Parathyroid adenoma (tissue), 2 donors: ENCODE measurements at regions not wholly inside any gene's neighbourhood (a gene's known extent, or its start where the extent isn't known, plus 50 kb on each side); places are given as distances from the start of the nearest gene placed in this dataset.
A peak's percentile ranks its signal among the peaks of the same experiment; 100 is the strongest.

ENCODE experiments used
- H2AFZ ChIP-seq: fragments of 300-600 bp; sonication (generic); one replicate; pipeline ENCODE4 v1.7.0; 2017; ENCODE audit warnings: antibody characterized with exemption, mild to moderate bottlenecking
- H3K27ac ChIP-seq: fragments of 300-600 bp; sonication (generic); one replicate; pipeline ENCODE4 v1.7.0; 2017
- H3K27me3 ChIP-seq: fragments of 300-600 bp; sonication (generic); one replicate; pipeline ENCODE4 v1.7.0; 2017; ENCODE audit warnings: low read length; ENCODE audit not compliant: control insufficient read depth, insufficient read depth
- H3K36me3 ChIP-seq: fragments of 300-600 bp; sonication (generic); one replicate; pipeline ENCODE4 v1.7.0; 2017; ENCODE audit warnings: low read length; ENCODE audit not compliant: control insufficient read depth, insufficient read depth
- H3K4me1 ChIP-seq: fragments of 300-600 bp; sonication (generic); one replicate; pipeline ENCODE4 v1.7.0; 2017; ENCODE audit warnings: control low read depth
- H3K4me2 ChIP-seq: fragments of 300-600 bp; sonication (generic); one replicate; pipeline ENCODE4 v1.7.0; 2017; ENCODE audit warnings: low read length
- H3K4me3 ChIP-seq: fragments of 300-600 bp; sonication (generic); one replicate; pipeline ENCODE4 v1.7.0; 2017; ENCODE audit warnings: low read depth, low read length
- H3K79me2 ChIP-seq: fragments of 300-600 bp; sonication (generic); one replicate; pipeline ENCODE4 v1.7.0; 2017; ENCODE audit warnings: control low read depth
- H3K9ac ChIP-seq: fragments of 300-600 bp; sonication (generic); one replicate; pipeline ENCODE4 v1.7.0; 2017; ENCODE audit warnings: mild to moderate bottlenecking
- H3K9me3 ChIP-seq: fragments of 300-600 bp; sonication (generic); one replicate; pipeline ENCODE4 v1.7.0; 2017; ENCODE audit warnings: low read length; ENCODE audit not compliant: control insufficient read depth
- TF ChIP-seq, protein P1 (sequence below): fragments of 300-600 bp; sonication (generic); IDR thresholded peaks from one replicate; pipeline ENCODE4 v1.7.0; 2017; ENCODE audit warnings: antibody characterized with exemption, mild to moderate bottlenecking
- donor health status: primary hyperparathyroidism.

DNA sequence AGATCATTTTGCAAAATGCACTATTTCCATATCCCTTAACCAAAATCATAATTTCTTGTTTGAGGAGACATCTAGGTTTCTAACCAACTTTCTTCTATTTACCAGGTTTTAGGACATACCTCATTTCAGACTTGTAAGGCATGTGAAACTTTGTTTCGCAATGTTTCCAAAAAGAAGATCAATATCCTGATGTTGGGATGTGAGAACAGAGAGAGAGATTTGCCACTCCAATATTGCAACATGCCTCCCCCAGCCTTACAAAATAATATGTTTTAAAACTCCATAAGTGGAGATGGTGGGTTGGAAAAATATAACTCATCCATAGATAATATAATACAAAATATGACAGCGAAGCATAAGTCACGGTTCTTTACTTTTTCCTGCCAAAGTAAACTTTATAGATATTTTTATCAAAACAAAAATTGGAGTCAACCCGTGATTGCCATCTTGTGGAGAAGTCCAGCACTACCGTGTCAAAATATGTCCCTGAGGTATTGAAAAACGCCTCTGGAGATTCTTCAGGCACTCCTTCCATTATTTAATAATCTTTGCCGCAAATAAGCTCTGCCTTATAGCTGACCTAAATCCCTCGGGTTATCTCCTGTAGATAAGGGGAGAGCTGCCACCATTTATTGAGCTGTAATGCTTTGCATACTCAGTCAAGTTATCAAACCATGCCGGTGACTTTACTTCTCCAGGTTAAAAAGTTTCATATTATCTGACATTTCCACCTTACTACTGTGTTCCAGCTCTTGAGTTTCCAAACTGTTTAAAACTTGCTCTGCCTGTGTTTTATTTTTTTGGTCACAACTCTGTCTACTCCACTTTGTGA, 534.2 kb downstream of the HACE1 start:
- Histone ChIP-seq H3K9ac (no peak overlapping the region), H3K27ac (no peak overlapping the region), H2AFZ (no peak overlapping the region), H3K9me3 (no peaks in the 10 kb centered on the region), H3K4me2 (no peak overlapping the region), H3K36me3 (no peaks in the 10 kb centered on the region), H3K79me2 (no peaks in the 10 kb centered on the region), H3K4me1 (no peaks in the 10 kb centered on the region), H3K27me3 (no peaks in the 10 kb centered on the region), H3K4me3 (no peak overlapping the region)
- TF ChIP-seq, protein P1, sequence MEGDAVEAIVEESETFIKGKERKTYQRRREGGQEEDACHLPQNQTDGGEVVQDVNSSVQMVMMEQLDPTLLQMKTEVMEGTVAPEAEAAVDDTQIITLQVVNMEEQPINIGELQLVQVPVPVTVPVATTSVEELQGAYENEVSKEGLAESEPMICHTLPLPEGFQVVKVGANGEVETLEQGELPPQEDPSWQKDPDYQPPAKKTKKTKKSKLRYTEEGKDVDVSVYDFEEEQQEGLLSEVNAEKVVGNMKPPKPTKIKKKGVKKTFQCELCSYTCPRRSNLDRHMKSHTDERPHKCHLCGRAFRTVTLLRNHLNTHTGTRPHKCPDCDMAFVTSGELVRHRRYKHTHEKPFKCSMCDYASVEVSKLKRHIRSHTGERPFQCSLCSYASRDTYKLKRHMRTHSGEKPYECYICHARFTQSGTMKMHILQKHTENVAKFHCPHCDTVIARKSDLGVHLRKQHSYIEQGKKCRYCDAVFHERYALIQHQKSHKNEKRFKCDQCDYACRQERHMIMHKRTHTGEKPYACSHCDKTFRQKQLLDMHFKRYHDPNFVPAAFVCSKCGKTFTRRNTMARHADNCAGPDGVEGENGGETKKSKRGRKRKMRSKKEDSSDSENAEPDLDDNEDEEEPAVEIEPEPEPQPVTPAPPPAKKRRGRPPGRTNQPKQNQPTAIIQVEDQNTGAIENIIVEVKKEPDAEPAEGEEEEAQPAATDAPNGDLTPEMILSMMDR: peak; percentile 18

DNA sequence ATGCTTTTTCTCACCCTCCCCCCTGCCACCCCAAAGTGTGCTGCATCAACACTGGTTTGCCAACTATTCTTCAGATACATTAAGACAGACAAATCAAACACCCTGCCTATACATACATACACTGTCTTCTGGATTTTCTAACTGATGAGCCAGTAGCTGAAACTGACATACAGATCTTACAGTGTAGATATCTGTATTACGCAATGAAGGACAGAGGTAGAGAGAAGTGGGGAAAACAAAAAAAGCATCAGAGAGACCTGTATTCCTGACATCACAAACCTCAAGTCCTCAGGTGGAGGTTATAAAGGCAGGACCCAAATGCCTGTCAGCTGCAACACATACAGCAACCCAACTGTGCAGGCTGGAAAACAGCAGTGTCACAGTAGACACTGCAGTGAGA, 535.4 kb downstream of the HACE1 start:
- Histone ChIP-seq H3K9me3 (no peaks in the 10 kb centered on the region), H3K79me2 (no peaks in the 10 kb centered on the region), H3K4me2 (no peak overlapping the region), H2AFZ (no peak overlapping the region), H3K4me1 (no peaks in the 10 kb centered on the region), H3K9ac (no peak overlapping the region), H3K36me3 (no peaks in the 10 kb centered on the region), H3K27ac (no peak overlapping the region), H3K27me3 (no peaks in the 10 kb centered on the region), H3K4me3 (no peak overlapping the region)
- TF ChIP-seq, protein P1: no peak

DNA sequence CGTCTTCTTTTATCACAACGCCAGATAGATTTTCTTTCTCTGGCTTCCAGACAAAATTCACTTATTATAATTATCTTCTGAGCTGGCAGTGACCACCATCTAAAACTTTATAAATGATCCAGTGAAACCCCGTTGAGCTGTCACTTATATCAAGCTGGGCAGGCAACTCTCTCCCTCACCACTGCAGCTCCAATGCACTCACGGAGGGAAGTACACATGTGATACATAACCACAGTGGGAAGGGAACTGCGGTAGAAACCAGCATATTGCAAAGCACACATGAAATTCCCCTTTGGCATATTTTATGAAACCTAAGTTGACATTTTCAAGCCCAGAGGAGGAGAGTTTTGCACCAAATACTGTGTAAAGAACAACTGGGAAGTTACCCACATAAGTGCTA, 536.9 kb downstream of the HACE1 start:
- H3K27ac ChIP-seq: no peak overlapping the region
- TF ChIP-seq, protein P1: no peak
- H3K4me1 ChIP-seq: no peaks in the 10 kb centered on the region
- no peak overlapping the region for H3K4me3 ChIP-seq
- no peaks in the 10 kb centered on the region for H3K79me2 ChIP-seq
- H3K27me3 ChIP-seq: no peaks in the 10 kb centered on the region
- H2AFZ ChIP-seq: no peak overlapping the region
- H3K9ac ChIP-seq: no peak overlapping the region
- H3K4me2 ChIP-seq: no peak overlapping the region
- no peaks in the 10 kb centered on the region for H3K36me3 ChIP-seq
- no peaks in the 10 kb centered on the region for H3K9me3 ChIP-seq

DNA sequence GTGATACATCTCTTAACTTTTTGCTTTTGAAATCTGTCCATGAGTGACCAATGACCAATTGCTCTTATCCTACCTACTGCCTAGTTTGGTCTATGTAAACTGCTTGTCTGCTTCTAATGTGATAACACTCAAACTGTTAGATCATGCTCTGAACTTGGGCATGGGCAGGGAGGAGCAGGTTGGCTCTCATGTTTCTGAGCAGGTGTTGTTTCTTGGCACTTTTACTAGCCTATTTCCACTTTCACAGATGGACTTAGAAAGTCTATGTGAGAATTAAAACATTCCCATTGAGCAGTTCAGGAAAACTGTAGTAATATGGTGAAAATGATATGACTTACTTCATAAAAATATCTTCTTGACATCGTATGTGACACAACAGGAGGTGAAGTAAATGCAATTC, 538.4 kb downstream of the HACE1 start:
- TF ChIP-seq, protein P1: no peak
- no peak overlapping the region for H3K4me3 ChIP-seq

DNA sequence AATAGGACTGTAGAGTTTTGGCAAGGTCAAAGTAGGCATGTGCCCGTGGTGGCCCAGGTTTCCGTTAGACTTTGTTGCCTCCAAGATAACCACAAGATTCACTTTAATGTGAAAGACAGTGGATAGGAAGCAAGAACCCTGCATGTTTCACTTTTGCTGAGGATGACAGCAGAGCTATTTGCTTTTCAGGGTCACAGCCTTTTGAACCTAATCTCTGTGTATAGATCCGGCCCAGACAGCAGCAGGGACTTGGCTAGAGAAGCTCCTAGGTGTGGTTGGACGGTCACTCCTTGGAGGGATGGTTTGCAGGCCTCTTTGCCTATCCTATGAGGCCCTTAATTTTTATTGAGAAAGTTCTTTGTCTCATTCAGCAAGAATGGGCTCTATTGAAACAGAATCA, 538.8 kb downstream of the HACE1 start:
- Histone ChIP-seq H3K4me1 (no peaks in the 10 kb centered on the region), H3K36me3 (no peaks in the 10 kb centered on the region), H3K9me3 (no peaks in the 10 kb centered on the region), H3K27ac (no peak overlapping the region), H3K27me3 (no peaks in the 10 kb centered on the region), H3K9ac (no peak overlapping the region), H3K4me3 (no peak overlapping the region), H2AFZ (no peak overlapping the region), H3K79me2 (no peaks in the 10 kb centered on the region), H3K4me2 (no peak overlapping the region)
- TF ChIP-seq, protein P1: no peak

More for the DNA sequence above, 538.4 kb downstream of the HACE1 start:
- Histone ChIP-seq H3K27me3 (no peaks in the 10 kb centered on the region), H3K27ac (no peak overlapping the region), H3K9ac (no peak overlapping the region), H3K79me2 (no peaks in the 10 kb centered on the region), H3K9me3 (no peaks in the 10 kb centered on the region), H3K4me2 (no peak overlapping the region), H3K4me1 (no peaks in the 10 kb centered on the region), H2AFZ (no peak overlapping the region), H3K36me3 (no peaks in the 10 kb centered on the region)
